H1 (cell line): ENCODE measurements at regions not wholly inside any gene's neighbourhood (a gene's known extent, or its start where the extent isn't known, plus 50 kb on each side); places are given as distances from the start of the nearest gene placed in this dataset.

Source experiments
- CTCF ChIA-PET: fragments of 300-600 bp; sonication (Branson Sonifier 250); formaldehyde crosslinking; loops from one replicate; lab custom pipeline; 2021; ENCODE audit not compliant: partially characterized antibody; lab: Charles Lee
- POLR2A ChIA-PET: fragments of 300-600 bp; sonication (Branson Sonifier 250); formaldehyde crosslinking; loops from one replicate; lab custom pipeline; 2021; ENCODE audit warnings: inconsistent platforms; ENCODE audit not compliant: partially characterized antibody; lab: Charles Lee
- DNase-seq, 2 experiments: peaks; one replicate each; pipeline versions ENCODE4 v3.0.0 to v3.0.0-alpha.2; 2010 to 2022; ENCODE audit warnings: low spot score in 2 of 2, low read depth in 1 of 2, mixed read lengths in 1 of 2
- FAIRE-seq: peaks from 2 replicates; lab custom pipeline; 2011; peaks lifted over from hg19 to GRCh38; lab: Jason Lieb, UNC
- H2AFZ ChIP-seq: 2 replicates; pipeline ENCODE4 v1.8.1; 2012; ENCODE audit warnings: low read length, inconsistent platforms
- H2AK5ac ChIP-seq: 2 replicates; pipeline ENCODE4 v1.6.1; 2013; ENCODE audit warnings: low read depth, low read length
- H2BK120ac ChIP-seq: replicated peaks from 2 replicates; pipeline ENCODE3; 2013; ENCODE audit warnings: low read depth, low read length, inconsistent platforms
- H2BK12ac ChIP-seq: 2 replicates; pipeline ENCODE4 v1.6.1; 2013; ENCODE audit warnings: low read depth, low read length
- H2BK15ac ChIP-seq: 2 replicates; pipeline ENCODE4 v1.6.1; 2013; ENCODE audit warnings: low read length
- H2BK20ac ChIP-seq: 2 replicates; pipeline ENCODE4 v1.6.1; 2013; ENCODE audit warnings: low read length
- H2BK5ac ChIP-seq: 2 replicates; pipeline ENCODE4 v1.6.1; 2013; ENCODE audit warnings: low read depth, low read length
- H3K14ac ChIP-seq: 2 replicates; pipeline ENCODE4 v1.6.1; 2013; ENCODE audit warnings: inconsistent platforms; ENCODE audit not compliant: insufficient read length
- H3K18ac ChIP-seq: 2 replicates; pipeline ENCODE4 v1.6.1; 2013; ENCODE audit warnings: low read length; ENCODE audit errors: extremely low read depth
- H3K23ac ChIP-seq: 2 replicates; pipeline ENCODE4 v1.6.1; 2013; ENCODE audit warnings: inconsistent platforms; ENCODE audit not compliant: insufficient read length
- H3K23me2 ChIP-seq: 2 replicates; pipeline ENCODE4 v1.6.1; 2013; ENCODE audit warnings: low read depth, low read length
- H3K27ac ChIP-seq: 2 replicates; pipeline ENCODE4 v1.6.1; 2011; ENCODE audit warnings: low read depth, low read length, inconsistent platforms
- H3K27me3 ChIP-seq, 4 experiments: replicated peaks in 1 of 4; 1 replicate in 1 of 4; 2 replicates in 3 of 4; pipeline versions ENCODE4 v1.6.1 to v1.8.1; 2011 to 2013; ENCODE audit warnings: low read length in 3 of 4, mild to moderate bottlenecking in 3 of 4, inconsistent platforms in 2 of 4, mixed read lengths in 2 of 4, moderate library complexity in 1 of 4; ENCODE audit not compliant: control insufficient read depth in 3 of 4, insufficient read depth in 3 of 4; ENCODE audit errors: extremely low read depth in 1 of 4
- H3K36me3 ChIP-seq, 4 experiments: 2 replicates each; pipeline versions ENCODE4 v1.6.1 to v1.8.1; 2011 to 2013; ENCODE audit warnings: mild to moderate bottlenecking in 4 of 4, low read length in 3 of 4, moderate library complexity in 2 of 4, control low read depth in 1 of 4, inconsistent platforms in 1 of 4; ENCODE audit not compliant: insufficient read depth in 4 of 4, control insufficient read depth in 2 of 4
- H3K4ac ChIP-seq: replicated peaks from 2 replicates; pipeline ENCODE3; 2013; ENCODE audit warnings: low read length, low read depth, mixed read lengths, inconsistent platforms; ENCODE audit not compliant: insufficient read length
- H3K4me1 ChIP-seq, 4 experiments: replicated peaks in 1 of 4; 1 replicate in 1 of 4; 2 replicates in 3 of 4; pipeline versions ENCODE4 v1.6.1 to v1.8.1; 2011 to 2013; ENCODE audit warnings: low read length in 3 of 4, inconsistent platforms in 2 of 4, mixed read lengths in 1 of 4; ENCODE audit not compliant: insufficient read depth in 4 of 4, control insufficient read depth in 3 of 4
- H3K4me2 ChIP-seq, 2 experiments: 2 replicates each; pipeline versions ENCODE4 v1.6.1 to v1.8.1; 2011 to 2013; ENCODE audit warnings: low read depth in 2 of 2, low read length in 2 of 2, control low read depth in 1 of 2, inconsistent platforms in 1 of 2, mild to moderate bottlenecking in 1 of 2; ENCODE audit not compliant: insufficient read depth in 1 of 2
- H3K4me3 ChIP-seq, 4 experiments: fragments of 200-600, 300-600 bp in 1 of 4; sonication (generic), shearing (Covaris generic), sonication (Bioruptor Twin) in 1 of 4; 2 replicates each; pipeline versions ENCODE4 v1.5.1 to v1.8.1; 2011 to 2016; ENCODE audit warnings: low read length in 4 of 4, low read depth in 3 of 4, control low read depth in 2 of 4, inconsistent platforms in 2 of 4, mild to moderate bottlenecking in 2 of 4, mixed read lengths in 1 of 4, moderate library complexity in 1 of 4; ENCODE audit not compliant: insufficient read depth in 2 of 4; ENCODE audit errors: extremely low read depth in 1 of 4
- H3K56ac ChIP-seq: replicated peaks from 2 replicates; pipeline ENCODE3; 2013; ENCODE audit warnings: low read depth, mild to moderate bottlenecking, mixed read lengths, low read length, inconsistent platforms; ENCODE audit not compliant: insufficient read length
- H3K79me1 ChIP-seq: 2 replicates; pipeline ENCODE4 v1.6.1; 2013; ENCODE audit warnings: low read depth, low read length, control low read depth
- H3K79me2 ChIP-seq, 2 experiments: 2 replicates each; pipeline versions ENCODE4 v1.6.1 to v1.8.1; 2012 to 2013; ENCODE audit warnings: low read length in 2 of 2, mild to moderate bottlenecking in 2 of 2, inconsistent platforms in 1 of 2; ENCODE audit not compliant: insufficient read depth in 2 of 2, control insufficient read depth in 1 of 2
- H3K9ac ChIP-seq, 4 experiments: replicated peaks in 1 of 4; 1 replicate in 1 of 4; 2 replicates in 3 of 4; pipeline versions ENCODE4 v1.6.1 to v1.8.1; 2011 to 2013; ENCODE audit warnings: low read depth in 3 of 4, low read length in 3 of 4, control low read depth in 2 of 4, mild to moderate bottlenecking in 2 of 4, moderate library complexity in 2 of 4, inconsistent platforms in 1 of 4; ENCODE audit errors: extremely low read depth in 1 of 4
- H3K9me3 ChIP-seq, 2 experiments: 2 replicates each; pipeline versions ENCODE4 v1.6.1 to v1.8.1; 2012 to 2013; ENCODE audit warnings: mild to moderate bottlenecking in 2 of 2, moderate library complexity in 2 of 2, control low read depth in 1 of 2, inconsistent platforms in 1 of 2, low read depth in 1 of 2, low read length in 1 of 2, mixed read lengths in 1 of 2; ENCODE audit not compliant: insufficient read depth in 2 of 2
- H4K20me1 ChIP-seq, 2 experiments: replicated peaks in 1 of 2; 2 replicates each; pipeline versions ENCODE3 to v1.8.1; 2011 to 2013; ENCODE audit warnings: inconsistent platforms in 2 of 2, low read length in 2 of 2, mild to moderate bottlenecking in 1 of 2; ENCODE audit not compliant: insufficient read depth in 2 of 2, control insufficient read depth in 1 of 2
- H4K5ac ChIP-seq: 2 replicates; pipeline ENCODE4 v1.6.1; 2013; ENCODE audit warnings: low read length, low read depth, mixed read lengths, inconsistent platforms; ENCODE audit not compliant: insufficient read length
- H4K8ac ChIP-seq: 2 replicates; pipeline ENCODE4 v1.8.0; 2013; ENCODE audit warnings: mild to moderate bottlenecking, moderate library complexity, low read length, inconsistent platforms; ENCODE audit not compliant: insufficient read depth; ENCODE audit errors: extremely low read depth
- H4K91ac ChIP-seq: replicated peaks from 2 replicates; pipeline ENCODE3; 2013; ENCODE audit warnings: low read length, mixed read lengths, inconsistent platforms; ENCODE audit not compliant: insufficient read length
- BRCA1 ChIP-seq: IDR thresholded peaks from 2 replicates; pipeline ENCODE4 v1.6.1; 2012; ENCODE audit warnings: low read depth, low read length, improper control_type of control experiment
- CHD2 ChIP-seq: IDR thresholded peaks from 2 replicates; pipeline ENCODE4 v1.6.1; 2012; ENCODE audit warnings: low read length, improper control_type of control experiment
- CTCF ChIP-seq, 3 experiments: IDR thresholded peaks; 1 replicate in 2 of 3; 2 replicates in 1 of 3; pipeline versions ENCODE4 v1.5.1 to v1.6.1; 2011; ENCODE audit warnings: low read length in 3 of 3, mild to moderate bottlenecking in 3 of 3, inconsistent platforms in 2 of 3, low read depth in 1 of 3, moderate library complexity in 1 of 3; ENCODE audit not compliant: insufficient read depth in 1 of 3; ENCODE audit errors: control extremely low read depth in 1 of 3
- GABPA ChIP-seq: IDR thresholded peaks from 2 replicates; pipeline ENCODE4 v1.6.1; 2011; ENCODE audit warnings: mild to moderate bottlenecking, low read length, moderate library complexity, borderline replicate concordance; ENCODE audit not compliant: insufficient read depth
- MAFK ChIP-seq: IDR thresholded peaks from 2 replicates; pipeline ENCODE4 v1.6.1; 2012; ENCODE audit warnings: low read depth, mild to moderate bottlenecking, improper control_type of control experiment, low read length
- MAX ChIP-seq: IDR thresholded peaks from 2 replicates; pipeline ENCODE4 v1.6.1; 2012; ENCODE audit warnings: inconsistent platforms
- NRF1 ChIP-seq: IDR thresholded peaks from 2 replicates; pipeline ENCODE4 v1.6.1; 2011; ENCODE audit warnings: mild to moderate bottlenecking, low read depth, low read length, improper control_type of control experiment
- RNF2 ChIP-seq: fragments of 200-900, 300-1000 bp; sonication (generic); IDR thresholded peaks from 2 replicates; pipeline ENCODE4 v1.7.1; 2016; ENCODE audit warnings: borderline replicate concordance, low read depth, mild to moderate bottlenecking, antibody characterized with exemption, low read length; ENCODE audit not compliant: poor library complexity, severe bottlenecking; ENCODE audit errors: missing control alignments
- RXRA ChIP-seq: IDR thresholded peaks from 2 replicates; pipeline ENCODE4 v1.6.1; 2011; ENCODE audit warnings: low read depth, mild to moderate bottlenecking, low read length, moderate library complexity; ENCODE audit not compliant: insufficient read depth
- SP2 ChIP-seq: IDR thresholded peaks from 2 replicates; pipeline ENCODE4 v1.6.1; 2012; ENCODE audit warnings: mild to moderate bottlenecking, low read length, inconsistent platforms
- SUZ12 ChIP-seq: fragments of 200-600 bp; sonication (generic); IDR thresholded peaks from 2 replicates; pipeline ENCODE4 v1.6.1; 2012; ENCODE audit warnings: mild to moderate bottlenecking, inconsistent platforms, low read length, moderate library complexity, mixed read lengths
- TAF1 ChIP-seq: IDR thresholded peaks from 2 replicates; pipeline ENCODE4 v1.6.1; 2011; ENCODE audit warnings: mild to moderate bottlenecking, low read depth, low read length
- WGBS, 2 experiments: shearing (Covaris generic) in 1 of 2; methylation state at CpG; one replicate each; pipeline versions ENCODE4 v1.1.6 to v1.1.7; 2013 to 2015; ENCODE audit warnings: low lambda C conversion rate in 2 of 2, mixed read lengths in 2 of 2, inconsistent platforms in 1 of 2, low coverage in 1 of 2, missing lambda C conversion rate in 1 of 2; ENCODE audit not compliant: insufficient replicate concordance in 2 of 2, insufficient coverage in 1 of 2, insufficient read length in 1 of 2; ENCODE audit errors: extremely low coverage in 1 of 2, missing lambda C conversion rate in 1 of 2; 5-methylcytosine and 5-hydroxymethylcytosine counted together

- Histone ChIP-seq H3K18ac (no peak overlapping the region), H4K5ac (no peak overlapping the region), H3K27me3 (no peaks in the 10 kb centered on the region; a peak in 1 of 7 replicates), H3K36me3 (no peaks in the 10 kb centered on the region), H3K4me2 (no peak overlapping the region), H4K91ac (no peak overlapping the region), H2BK5ac (no peak overlapping the region), H3K23me2 (no peaks in the 10 kb centered on the region), H3K9me3 (no peaks in the 10 kb centered on the region), H3K27ac (no peak overlapping the region), H2AFZ (no peak overlapping the region), H3K4me3 (no peak overlapping the region), H2BK15ac (no peak overlapping the region), H3K4me1 (0 out of 7 replicates have a peak, but pooled peaks cover 0 to 2% (median 0%) of the 10 kb centered on the region in 4 experiments), H2BK20ac (0 out of 2 replicates have a peak overlapping the region, but pooled peaks have one; percentile 19), H3K56ac (no peak overlapping the region), H3K9ac (no peak overlapping the region), H3K79me2 (no peaks in the 10 kb centered on the region), H3K14ac (no peak overlapping the region), H4K8ac (no peak overlapping the region), H4K20me1 (no peaks in the 10 kb centered on the region), H3K79me1 (no peaks in the 10 kb centered on the region), H3K4ac (no peak overlapping the region), H2BK12ac (no peak overlapping the region; the same call in 1 of the 2 replicates), H2BK120ac (no peak overlapping the region), H3K23ac (no peak overlapping the region), H2AK5ac (no peak overlapping the region; the same call in 1 of the 2 replicates)
- FAIRE-seq (no peak), DNase-seq (no peak)
- 73% methylated on average over 4 of the region's 5 CpGs; no CpG with 5 or more reads in 1 of the 2 experiments for WGBS, 2 experiments
- CTCF ChIA-PET = no interaction called here
- POLR2A ChIA-PET = no interaction called here
- TF ChIP-seq GABPA (no peak), SUZ12 (no peak), BRCA1 (no peak), CTCF (IDR thresholded peaks at IDR 0.05; ENCODE audit: control extremely low read depth in 1 of 3, insufficient read depth in 1 of 3, low read depth in 1 of 3, low read length in 3 of 3) (no peak), SP2 (no peak), CHD2 (no peak), MAFK (no peak), MAX (no peak), RNF2 (no peak), NRF1 (no peak), RXRA (no peak), TAF1 (no peak)
Measured at GRCh38 chr19:28417361-28417760, 795.6 kb downstream of the UQCRFS1 start.
